ENCODE measurements at regions not wholly inside any gene's neighbourhood (a gene's known extent, or its start where the extent isn't known, plus 50 kb on each side); places are given as distances from the start of the nearest gene placed in this dataset.

DNA sequence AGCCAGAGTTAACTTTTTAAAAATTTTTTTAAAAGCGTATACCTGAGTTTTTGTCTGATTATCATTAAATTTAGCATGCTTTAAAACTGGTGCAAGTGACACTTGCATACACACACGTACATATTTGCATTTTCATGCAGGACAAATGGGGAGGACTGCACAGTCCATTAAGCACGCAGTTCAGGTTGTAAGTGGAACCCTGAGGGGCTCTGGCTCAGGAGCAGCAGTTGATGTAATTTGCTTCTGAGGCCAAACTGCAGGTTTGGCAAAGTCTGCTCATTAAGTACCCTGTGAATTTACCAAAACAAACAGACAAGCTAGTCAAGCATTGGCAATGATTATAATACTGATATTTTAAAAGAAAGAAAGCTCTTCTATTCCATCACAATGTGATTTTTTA, 215.8 kb upstream of the PFKP start:
- no peaks in the 10 kb centered on the region for H4K20me1 ChIP-seq (ENCODE audit: insufficient read depth, low read length)
- dilution Hi-C loops (cut with HindIII; ENCODE audit: low sequenced_read_pairs, unreplicated experiment): no loop called here

More for the DNA sequence above, 215.8 kb upstream of the PFKP start:
- no peak overlapping the region for H3K4ac ChIP-seq (ENCODE audit: low read depth, low read length)
- H4K91ac ChIP-seq (ENCODE audit: insufficient read depth, low read depth, low read length): no peak overlapping the region
- H2AFZ ChIP-seq (replicated peaks; ENCODE audit: low read length, poor library complexity): no peak overlapping the region
- H3K4me3 ChIP-seq (ENCODE audit: insufficient read depth, low read depth, low read length): no peak overlapping the region
- TF ChIP-seq BHLHE40 (IDR thresholded peaks at IDR 0.05; ENCODE audit: low read depth, low read length) (no peak), MAZ (IDR thresholded peaks at IDR 0.05; ENCODE audit: borderline replicate concordance, low read depth, low read length) (no peak), CEBPB (IDR thresholded peaks at IDR 0.05; ENCODE audit: low read depth, low read length) (no peak), MXI1 (IDR thresholded peaks at IDR 0.05; ENCODE audit: borderline replicate concordance, low read depth, low read length) (no peak), POLR2A (IDR thresholded peaks at IDR 0.05; ENCODE audit: low read depth, low read length) (no peak), SMC3 (IDR thresholded peaks at IDR 0.05; ENCODE audit: low read depth, low read length) (no peak), NFE2L2 (IDR thresholded peaks at IDR 0.05; ENCODE audit: low read depth, low read length) (no peak), RFX5 (IDR thresholded peaks at IDR 0.05; ENCODE audit: low read depth, low read length) (no peak), RCOR1 (IDR thresholded peaks at IDR 0.05; ENCODE audit: insufficient replicate concordance, low read length) (no peak), CHD1 (IDR thresholded peaks at IDR 0.05; ENCODE audit: low read depth, low read length) (no peak), FOS (IDR thresholded peaks at IDR 0.05; ENCODE audit: low read depth, low read length) (no peak), RAD21 (IDR thresholded peaks at IDR 0.05; ENCODE audit: low read length) (no peak), MAFK (IDR thresholded peaks at IDR 0.05; ENCODE audit: low read depth, low read length) (no peak)
- TF ChIP-seq, protein P1, sequence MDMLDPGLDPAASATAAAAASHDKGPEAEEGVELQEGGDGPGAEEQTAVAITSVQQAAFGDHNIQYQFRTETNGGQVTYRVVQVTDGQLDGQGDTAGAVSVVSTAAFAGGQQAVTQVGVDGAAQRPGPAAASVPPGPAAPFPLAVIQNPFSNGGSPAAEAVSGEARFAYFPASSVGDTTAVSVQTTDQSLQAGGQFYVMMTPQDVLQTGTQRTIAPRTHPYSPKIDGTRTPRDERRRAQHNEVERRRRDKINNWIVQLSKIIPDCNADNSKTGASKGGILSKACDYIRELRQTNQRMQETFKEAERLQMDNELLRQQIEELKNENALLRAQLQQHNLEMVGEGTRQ (IDR thresholded peaks at IDR 0.05; ENCODE audit: low read depth, low read length): no peak
- TF ChIP-seq, protein P2, sequence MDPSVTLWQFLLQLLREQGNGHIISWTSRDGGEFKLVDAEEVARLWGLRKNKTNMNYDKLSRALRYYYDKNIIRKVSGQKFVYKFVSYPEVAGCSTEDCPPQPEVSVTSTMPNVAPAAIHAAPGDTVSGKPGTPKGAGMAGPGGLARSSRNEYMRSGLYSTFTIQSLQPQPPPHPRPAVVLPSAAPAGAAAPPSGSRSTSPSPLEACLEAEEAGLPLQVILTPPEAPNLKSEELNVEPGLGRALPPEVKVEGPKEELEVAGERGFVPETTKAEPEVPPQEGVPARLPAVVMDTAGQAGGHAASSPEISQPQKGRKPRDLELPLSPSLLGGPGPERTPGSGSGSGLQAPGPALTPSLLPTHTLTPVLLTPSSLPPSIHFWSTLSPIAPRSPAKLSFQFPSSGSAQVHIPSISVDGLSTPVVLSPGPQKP (IDR thresholded peaks at IDR 0.05; ENCODE audit: borderline replicate concordance, low read depth, low read length): no peak
- TF ChIP-seq, protein P3, sequence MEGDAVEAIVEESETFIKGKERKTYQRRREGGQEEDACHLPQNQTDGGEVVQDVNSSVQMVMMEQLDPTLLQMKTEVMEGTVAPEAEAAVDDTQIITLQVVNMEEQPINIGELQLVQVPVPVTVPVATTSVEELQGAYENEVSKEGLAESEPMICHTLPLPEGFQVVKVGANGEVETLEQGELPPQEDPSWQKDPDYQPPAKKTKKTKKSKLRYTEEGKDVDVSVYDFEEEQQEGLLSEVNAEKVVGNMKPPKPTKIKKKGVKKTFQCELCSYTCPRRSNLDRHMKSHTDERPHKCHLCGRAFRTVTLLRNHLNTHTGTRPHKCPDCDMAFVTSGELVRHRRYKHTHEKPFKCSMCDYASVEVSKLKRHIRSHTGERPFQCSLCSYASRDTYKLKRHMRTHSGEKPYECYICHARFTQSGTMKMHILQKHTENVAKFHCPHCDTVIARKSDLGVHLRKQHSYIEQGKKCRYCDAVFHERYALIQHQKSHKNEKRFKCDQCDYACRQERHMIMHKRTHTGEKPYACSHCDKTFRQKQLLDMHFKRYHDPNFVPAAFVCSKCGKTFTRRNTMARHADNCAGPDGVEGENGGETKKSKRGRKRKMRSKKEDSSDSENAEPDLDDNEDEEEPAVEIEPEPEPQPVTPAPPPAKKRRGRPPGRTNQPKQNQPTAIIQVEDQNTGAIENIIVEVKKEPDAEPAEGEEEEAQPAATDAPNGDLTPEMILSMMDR (conservative IDR thresholded peaks at IDR 0.05; ENCODE audit: low read depth, low read length): no peak
- CTCF ChIA-PET: no interaction called here
- ATAC-seq (ENCODE audit: low read depth): no peak
- BruUV-seq (replicated peaks): no TSS peak
- no peak overlapping the region for H3K27ac ChIP-seq (ENCODE audit: insufficient read depth, low read length)
- no peak overlapping the region for H2BK15ac ChIP-seq (ENCODE audit: low read depth, low read length)
- no peak overlapping the region for H2AK9ac ChIP-seq (replicated peaks; ENCODE audit: low read depth, low read length, poor library complexity)
- no CpG with 5 or more reads among the region's 3 CpGs for WGBS, 2 experiments (ENCODE audit: extremely low coverage in 2 of 2, insufficient read length in 1 of 2)
- H2BK5ac ChIP-seq (ENCODE audit: low read depth, low read length, poor library complexity, severe bottlenecking): no peak overlapping the region
- H3K14ac ChIP-seq (replicated peaks; ENCODE audit: low read depth, low read length): no peak overlapping the region
- H3K9me3 ChIP-seq (ENCODE audit: control insufficient read depth, insufficient read depth, low read length): no peaks in the 10 kb centered on the region; the same call in 1 of the 2 replicates
- DNase-seq: no peak
- intact Hi-C loops (cut with micrococcal nuclease) (no loop called here), in situ Hi-C loops (cut with MboI; ENCODE audit: low sequenced_read_pairs) (no loop called here)
- H2AK5ac ChIP-seq (ENCODE audit: low read depth, low read length): no peak overlapping the region
- H2BK20ac ChIP-seq (ENCODE audit: low read depth, low read length): no peak overlapping the region
- no peaks in the 10 kb centered on the region for H3K79me1 ChIP-seq (ENCODE audit: low read depth in 1 of 2, low read length in 2 of 2)
- POLR2A ChIA-PET (ENCODE audit: unreplicated experiment): no interaction called here
- no peaks in the 10 kb centered on the region for H3K9me1 ChIP-seq (ENCODE audit: insufficient read depth, low read length)
- no peak overlapping the region for H3K23ac ChIP-seq (ENCODE audit: low read depth, low read length)
- no peak overlapping the region for H4K5ac ChIP-seq (ENCODE audit: low read depth, low read length)
- H3K18ac ChIP-seq (ENCODE audit: low read depth, low read length): no peak overlapping the region
- H3K36me3 ChIP-seq (ENCODE audit: control insufficient read depth, insufficient read depth, low read length): no peaks in the 10 kb centered on the region
- H3K56ac ChIP-seq (ENCODE audit: extremely low read depth, insufficient read depth, low read length): no peak overlapping the region
- H3K4me1 ChIP-seq (ENCODE audit: control insufficient read depth, insufficient read depth, low read length): no peaks in the 10 kb centered on the region
- no peak overlapping the region for H3K9ac ChIP-seq (ENCODE audit: low read depth, low read length)
- no peak overlapping the region for H2BK120ac ChIP-seq (ENCODE audit: low read depth, low read length)
- no peak overlapping the region for H4K8ac ChIP-seq (ENCODE audit: low read depth in 2 of 2, low read length in 2 of 2)
- no peak overlapping the region for H3K4me2 ChIP-seq (ENCODE audit: low read depth, low read length)
- H3K27me3 ChIP-seq (ENCODE audit: control insufficient read depth, insufficient read depth, low read length): no peaks in the 10 kb centered on the region
